Ovary (tissue), 7 donors: ENCODE measurements at regions not wholly inside any gene's neighbourhood (a gene's known extent, or its start where the extent isn't known, plus 50 kb on each side); places are given as distances from the start of the nearest gene placed in this dataset.

Experiments
- DNase-seq, 5 donors: peaks; one replicate each; pipeline ENCODE4 v3.0.0-alpha.2; 2019 to 2020
- H3K27ac ChIP-seq, 2 donors: fragments of 200-600 bp; one replicate each; pipeline versions ENCODE4 v1.5.1 to v1.8.0; 2019 to 2022
- H3K27me3 ChIP-seq: fragments of 200-600 bp; one replicate; pipeline ENCODE4 v1.8.0; 2022
- H3K36me3 ChIP-seq: fragments of 200-600 bp; sonication (generic); one replicate; pipeline ENCODE4 v1.5.1; 2019
- H3K4me1 ChIP-seq: one replicate; pipeline ENCODE4 v1.8.1; 2013; ENCODE audit warnings: mild to moderate bottlenecking, moderate library complexity; ENCODE audit not compliant: insufficient read depth
- H3K4me3 ChIP-seq: fragments of 200-600 bp; sonication (generic); one replicate; pipeline ENCODE4 v1.5.1; 2017
- H3K9me3 ChIP-seq, 2 donors: fragments of 200-600 bp in 1 of 2; sonication (generic) in 1 of 2; one replicate each; pipeline versions ENCODE4 v1.5.1 to v1.8.1; 2013 to 2019; ENCODE audit warnings: mild to moderate bottlenecking in 1 of 2, moderate library complexity in 1 of 2
- CTCF ChIP-seq, 3 donors: fragments of 450-650 bp in 2 of 3; fragments of 200-600 bp in 1 of 3; IDR thresholded peaks; one replicate each; pipeline versions ENCODE4 v1.5.1 to v1.8.0; 2016 to 2022; ENCODE audit warnings: antibody characterized with exemption in 3 of 3, mild to moderate bottlenecking in 1 of 3
- EP300 ChIP-seq: sonication (generic); formaldehyde crosslinking; IDR thresholded peaks from one replicate; pipeline ENCODE4 v1.6.1; 2017; ENCODE audit warnings: antibody characterized with exemption
- POLR2A ChIP-seq: fragments of 450-650 bp; IDR thresholded peaks from one replicate; pipeline ENCODE4 v1.6.1; 2017; ENCODE audit warnings: antibody characterized with exemption, mild to moderate bottlenecking, moderate library complexity
- WGBS, 3 donors: extraction: QIAGEN DNeasy Blood & Tissue Kit in 1 of 3; methylation state at CpG; one replicate each; pipeline versions ENCODE4 v1.1.5 to v1.1.7; 2013 to 2017; 5-methylcytosine and 5-hydroxymethylcytosine counted together
- intact Hi-C, 4 donors: fragments of 100-400 bp; cut with DNase I; formaldehyde crosslinking; loops; one replicate each; pipeline versions ENCODE4 v1.11.0 to v1.15.1; 2022 to 2023
- donor health status: DM: no; HTN: no; CAD: no; lungs with moderate emphysema.
- donor health status: DM: no; HTN: no; CAD: no.
- donor health status: Bipolar disorder and iron deficiency.
- donor health status: DM: no; HTN: no; CAD: no.
- donor health status: DM: yes; HTN: yes; CAD: no.

GRCh38 chr10:59004392-59004791 lies 172.1 kb upstream of the PHYHIPL start:
- no peak for DNase-seq
- TF ChIP-seq POLR2A (no peak), CTCF (IDR thresholded peaks at IDR 0.05) (no peak), EP300 (no peak)
- H3K27me3 ChIP-seq, result no peaks in the 10 kb centered on the region
- no peaks in the 10 kb centered on the region for H3K9me3 ChIP-seq
- intact Hi-C loops, result no loop called here
- H3K4me3 ChIP-seq, result no peak overlapping the region
- H3K36me3 ChIP-seq, result no peaks in the 10 kb centered on the region
- 84 to 100% (median 96%) methylated on average over 1 of the region's 1 CpG for WGBS, 3 donors
- H3K4me1 ChIP-seq, result peaks cover 26% of the 10 kb centered on the region
- H3K27ac ChIP-seq, result no peak overlapping the region

GRCh38 chr10:59006511-59007306 lies 169.7 kb upstream of the PHYHIPL start:
- H3K9me3 ChIP-seq, result no peaks in the 10 kb centered on the region
- peaks cover 20% of the 10 kb centered on the region for H3K4me1 ChIP-seq
- intact Hi-C loops, result no loop called here
- no peaks in the 10 kb centered on the region for H3K27me3 ChIP-seq
- peak overlapping the region in 1 of 2 donors; percentile 49 for H3K27ac ChIP-seq
- 21 to 35% (median 26%) methylated on average over 4 of the region's 4 CpGs for WGBS, 3 donors
- peak in 3 of 5 donors; percentile 46 to 49 (median 47) for DNase-seq
- no peak overlapping the region for H3K4me3 ChIP-seq
- TF ChIP-seq EP300, result no peak
- TF ChIP-seq CTCF (IDR thresholded peaks at IDR 0.05), result no peak
- TF ChIP-seq POLR2A, result no peak
- H3K36me3 ChIP-seq, result no peaks in the 10 kb centered on the region

GRCh38 chr10:59007307-59008025 lies 169.0 kb upstream of the PHYHIPL start:
- peak overlapping the region in 1 of 2 donors; percentile 44 for H3K27ac ChIP-seq
- 89 to 93% (median 90%) methylated on average over 3 of the region's 3 CpGs for WGBS, 3 donors

GRCh38 chr10:59008452-59008851 lies 168.0 kb upstream of the PHYHIPL start:
- 25 to 43% (median 28%) methylated on average over 1 of the region's 1 CpG for whole genome bisulfite sequencing, 3 donors
- H3K27ac ChIP-seq, result no peak overlapping the region
- H3K27me3 ChIP-seq, result no peaks in the 10 kb centered on the region
- H3K9me3 ChIP-seq, result no peaks in the 10 kb centered on the region
- no peak overlapping the region for H3K4me3 ChIP-seq
- intact Hi-C loops, result no loop called here
- H3K36me3 ChIP-seq, result no peaks in the 10 kb centered on the region
- TF ChIP-seq EP300 (no peak), POLR2A (no peak)
- H3K4me1 ChIP-seq, result peaks cover 16% of the 10 kb centered on the region
- no peak for DNase-seq

More at GRCh38 chr10:59007307-59008025, 169.0 kb upstream of the PHYHIPL start:
- intact Hi-C loops, result no loop called here
- Histone ChIP-seq H3K4me3 (no peak overlapping the region), H3K27me3 (no peaks in the 10 kb centered on the region), H3K9me3 (no peaks in the 10 kb centered on the region), H3K4me1 (peaks cover 17% of the 10 kb centered on the region), H3K36me3 (no peaks in the 10 kb centered on the region)
- no peak for DNase-seq
- no peak for TF ChIP-seq CTCF (IDR thresholded peaks at IDR 0.05)
